OCI-LY1 (cell line): ENCODE measurements at regions not wholly inside any gene's neighbourhood (a gene's known extent, or its start where the extent isn't known, plus 50 kb on each side); places are given as distances from the start of the nearest gene placed in this dataset.

Experiments used
- H2AFZ ChIP-seq: fragments of 200-600 bp; sonication (generic), shearing (Covaris generic); 2 replicates; pipeline ENCODE4 v1.6.0; 2014; ENCODE audit warnings: antibody characterized with exemption, mild to moderate bottlenecking, low read length
- H3F3A ChIP-seq: fragments of 200-600 bp; sonication (generic), shearing (Covaris generic); 2 replicates; pipeline ENCODE4 v1.6.0; 2014; ENCODE audit warnings: mild to moderate bottlenecking, antibody characterized with exemption, low read length, moderate library complexity; ENCODE audit not compliant: insufficient read depth
- H3K27ac ChIP-seq: fragments of 200-600 bp; sonication (generic); 2 replicates; pipeline ENCODE4 v1.5.1; 2014; ENCODE audit warnings: low read length, mixed run types, mild to moderate bottlenecking, low read depth; ENCODE audit not compliant: poor library complexity, severe bottlenecking
- H3K27me3 ChIP-seq: fragments of 200-600 bp; sonication (generic); 2 replicates; pipeline ENCODE4 v1.6.0; 2014; ENCODE audit warnings: antibody characterized with exemption, mild to moderate bottlenecking, low read length, moderate library complexity; ENCODE audit not compliant: insufficient read depth
- H3K36me3 ChIP-seq: fragments of 200-600 bp; sonication (generic); 2 replicates; pipeline ENCODE4 v1.6.1; 2014; ENCODE audit warnings: mild to moderate bottlenecking, antibody characterized with exemption, low read length, moderate library complexity, mixed read lengths; ENCODE audit not compliant: insufficient read depth
- H3K4me1 ChIP-seq: fragments of 200-600 bp; sonication (generic); 2 replicates; pipeline ENCODE4 v1.5.1; 2014; ENCODE audit warnings: mild to moderate bottlenecking, low read length, moderate library complexity; ENCODE audit not compliant: insufficient read depth, severe bottlenecking
- H3K4me2 ChIP-seq: fragments of 200-600 bp; sonication (generic), shearing (Covaris generic); 2 replicates; pipeline ENCODE4 v1.6.1; 2014; ENCODE audit warnings: low read length
- H3K4me3 ChIP-seq: fragments of 200-600 bp; sonication (generic); 2 replicates; pipeline ENCODE4 v1.5.1; 2014; ENCODE audit warnings: low read length, low read depth, mild to moderate bottlenecking, mixed read lengths; ENCODE audit not compliant: poor library complexity, severe bottlenecking
- H3K79me2 ChIP-seq: fragments of 200-600 bp; shearing (Covaris generic); 2 replicates; pipeline ENCODE4 v1.6.1; 2016; ENCODE audit warnings: mixed run types, low read length, mixed read lengths; ENCODE audit not compliant: insufficient read depth
- H3K9ac ChIP-seq: fragments of 200-600 bp; sonication (generic), shearing (Covaris generic); 2 replicates; pipeline ENCODE4 v1.6.1; 2014; ENCODE audit warnings: mild to moderate bottlenecking, low read length, mixed read lengths
- H3K9me2 ChIP-seq: fragments of 200-600 bp; sonication (generic), shearing (Covaris generic); 2 replicates; pipeline ENCODE4 v1.6.1; 2014; ENCODE audit warnings: low read depth, mild to moderate bottlenecking, low read length, mixed read lengths
- H3K9me3 ChIP-seq: fragments of 200-600 bp; shearing (Covaris generic); 2 replicates; pipeline ENCODE4 v1.6.1; 2014; ENCODE audit warnings: low read length, mixed read lengths
- H4K20me1 ChIP-seq: fragments of 200-600 bp; sonication (generic), shearing (Covaris generic); 2 replicates; pipeline ENCODE4 v1.6.0; 2016; ENCODE audit warnings: mild to moderate bottlenecking, low read length; ENCODE audit not compliant: insufficient read depth
- CTCF ChIP-seq: fragments of 200-600 bp; sonication (generic), shearing (Covaris generic); IDR thresholded peaks from 2 replicates; pipeline ENCODE4 v1.5.1; 2017; ENCODE audit warnings: mild to moderate bottlenecking, antibody characterized with exemption, low read length, moderate library complexity, mixed read lengths
- EZH2 ChIP-seq: fragments of 200-600 bp; sonication (generic), shearing (Covaris generic); IDR thresholded peaks from 2 replicates; pipeline ENCODE4 v1.8.0; 2017; ENCODE audit warnings: borderline replicate concordance, mixed run types, mild to moderate bottlenecking, antibody characterized with exemption, low read length, moderate library complexity, mixed read lengths

- Histone ChIP-seq H3K27ac (no peak overlapping the region), H3K4me1 (no peaks in the 10 kb centered on the region), H3F3A (no peaks in the 10 kb centered on the region), H3K79me2 (no peaks in the 10 kb centered on the region), H3K9me3 (no peaks in the 10 kb centered on the region), H3K4me3 (no peak overlapping the region), H4K20me1 (no peaks in the 10 kb centered on the region), H3K9ac (no peak overlapping the region), H2AFZ (no peak overlapping the region), H3K27me3 (no peaks in the 10 kb centered on the region), H3K4me2 (no peak overlapping the region), H3K9me2 (no peaks in the 10 kb centered on the region), H3K36me3 (no peaks in the 10 kb centered on the region)
- TF ChIP-seq EZH2 (no peak), CTCF (no peak; the same call in 1 of the 2 replicates)
These were observed 423.2 kb downstream of the PREX1 start for GRCh38 chr20:48404598-48404997.

- TF ChIP-seq EZH2: no peak
- TF ChIP-seq CTCF: no peak
- Histone ChIP-seq H3K4me1 (no peaks in the 10 kb centered on the region), H3K36me3 (no peaks in the 10 kb centered on the region), H2AFZ (no peak overlapping the region), H3K79me2 (no peaks in the 10 kb centered on the region), H3K4me3 (no peak overlapping the region), H3K9ac (no peak overlapping the region), H3K9me3 (no peaks in the 10 kb centered on the region), H3K27me3 (no peaks in the 10 kb centered on the region), H3K9me2 (no peaks in the 10 kb centered on the region), H4K20me1 (no peaks in the 10 kb centered on the region), H3K4me2 (no peak overlapping the region), H3F3A (no peaks in the 10 kb centered on the region), H3K27ac (no peak overlapping the region)
These were observed 424.5 kb downstream of the PREX1 start for GRCh38 chr20:48403167-48403761.

- Histone ChIP-seq H3K27me3 (no peaks in the 10 kb centered on the region), H3K4me1 (no peaks in the 10 kb centered on the region), H3K79me2 (no peaks in the 10 kb centered on the region), H3K36me3 (no peaks in the 10 kb centered on the region), H3K9me2 (no peaks in the 10 kb centered on the region), H3K27ac (no peak overlapping the region), H3F3A (no peaks in the 10 kb centered on the region), H3K4me3 (no peak overlapping the region), H3K9me3 (no peaks in the 10 kb centered on the region), H3K4me2 (no peak overlapping the region), H2AFZ (no peak overlapping the region), H3K9ac (no peak overlapping the region), H4K20me1 (no peaks in the 10 kb centered on the region)
- no peak for TF ChIP-seq CTCF
- no peak for TF ChIP-seq EZH2
These were observed 426.4 kb downstream of the PREX1 start for GRCh38 chr20:48401359-48401758.
